GM12878 (cell line): ENCODE measurements at regions not wholly inside any gene's neighbourhood (a gene's known extent, or its start where the extent isn't known, plus 50 kb on each side); places are given as distances from the start of the nearest gene placed in this dataset.

Source experiments
- ATAC-seq: fragments of 200-7000 bp; cut with Tn5 transposase; 3 replicates; pipeline ENCODE4 v1.9.1; 2020; ENCODE audit warnings: mild to moderate bottlenecking, moderate library complexity
- BruUV-seq: library from RNA; stranded (reverse); fragments of 400-500 nt; replicated peaks from 2 replicates; lab custom pipeline; 2021; lab: Mats Ljungman, UMichigan
- CTCF ChIA-PET: fragments of 300-600 bp; sonication (Branson Sonifier 250); formaldehyde crosslinking; extraction: SDS; loops from one replicate; lab custom pipeline; 2021; ENCODE audit warnings: inconsistent platforms; lab: Yijun Ruan, JAX
- POLR2A ChIA-PET: fragments of 350-600 bp; formaldehyde crosslinking; extraction: SDS; loops from one replicate; lab custom pipeline; 2021; ENCODE audit warnings: inconsistent platforms; lab: Charles Lee
- RAD21 ChIA-PET: fragments of 300-600 bp; sonication (Branson Sonifier 250); formaldehyde crosslinking; loops from one replicate; lab custom pipeline; 2023; ENCODE audit warnings: antibody characterized with exemption; ENCODE audit not compliant: unreplicated experiment; lab: Charles Lee
- SMC1A ChIA-PET: fragments of 300-600 bp; sonication (Branson Sonifier 250); formaldehyde crosslinking; loops from one replicate; lab custom pipeline; 2023; ENCODE audit not compliant: unreplicated experiment, uncharacterized antibody; lab: Charles Lee
- DNase-seq: peaks from one replicate; pipeline ENCODE4 v3.0.0-alpha.2; 2011; ENCODE audit warnings: low read depth, low spot score
- FAIRE-seq: peaks from 3 replicates; lab custom pipeline; 2011; peaks lifted over from hg19 to GRCh38; lab: Jason Lieb, UNC
- H2AFZ ChIP-seq: 2 replicates; pipeline ENCODE4 v1.6.0; 2011; ENCODE audit warnings: low read depth, low read length, control low read depth; ENCODE audit not compliant: control insufficient read depth
- H3K27ac ChIP-seq: 2 replicates; pipeline ENCODE4 v1.5.1; 2011; ENCODE audit warnings: control low read depth; ENCODE audit not compliant: control insufficient read depth, insufficient read depth
- H3K27me3 ChIP-seq, 2 experiments: replicated peaks in 1 of 2; 2 replicates each; pipeline versions ENCODE4 v1.6.0 to v1.6.1; 2011; ENCODE audit warnings: low read length in 1 of 2; ENCODE audit not compliant: control insufficient read depth in 2 of 2, insufficient read depth in 2 of 2
- H3K36me3 ChIP-seq, 2 experiments: 2 replicates each; pipeline ENCODE4 v1.5.1; 2011; ENCODE audit warnings: low read length in 1 of 2; ENCODE audit not compliant: control insufficient read depth in 2 of 2, insufficient read depth in 2 of 2
- H3K4me1 ChIP-seq: 2 replicates; pipeline ENCODE4 v1.6.1; 2011; ENCODE audit warnings: mild to moderate bottlenecking, low read length, moderate library complexity, mixed read lengths; ENCODE audit not compliant: control insufficient read depth, insufficient read depth
- H3K4me2 ChIP-seq: 2 replicates; pipeline ENCODE4 v1.6.0; 2011; ENCODE audit warnings: control low read depth; ENCODE audit not compliant: control insufficient read depth, insufficient read depth
- H3K4me3 ChIP-seq: fragments of 200-600 bp; sonication (generic); 2 replicates; pipeline ENCODE4 v1.5.1; 2016
- H3K79me2 ChIP-seq: 2 replicates; pipeline ENCODE4 v1.6.0; 2011; ENCODE audit warnings: low read length; ENCODE audit not compliant: control insufficient read depth, insufficient read depth
- H3K9ac ChIP-seq: 2 replicates; pipeline ENCODE4 v1.8.0; 2011; ENCODE audit warnings: low read length, control low read depth, mixed read lengths; ENCODE audit not compliant: control insufficient read depth, insufficient read depth
- H3K9me3 ChIP-seq: replicated peaks from 3 replicates; pipeline ENCODE4 v1.5.1; 2011; ENCODE audit warnings: mild to moderate bottlenecking, low read length; ENCODE audit not compliant: control insufficient read depth, insufficient read depth
- H4K20me1 ChIP-seq: 2 replicates; pipeline ENCODE4 v1.6.0; 2011; ENCODE audit not compliant: control insufficient read depth, insufficient read depth
- ATF2 ChIP-seq: IDR thresholded peaks from 2 replicates; pipeline ENCODE4 v1.6.1; 2012; ENCODE audit warnings: low read length, inconsistent platforms
- CHD1 ChIP-seq: IDR thresholded peaks from 2 replicates; pipeline ENCODE4 v1.6.1; 2012; ENCODE audit warnings: low read depth, low read length, improper control_type of control experiment
- ETV6 ChIP-seq, 2 experiments: fragments of 450-650 bp in 1 of 2; IDR thresholded peaks in 1 of 2; conservative IDR thresholded peaks in 1 of 2; 2 replicates each; pipeline ENCODE4 v1.6.1; 2014; ENCODE audit warnings: antibody characterized with exemption in 1 of 2, borderline replicate concordance in 1 of 2, low read depth in 1 of 2, mild to moderate bottlenecking in 1 of 2, moderate library complexity in 1 of 2
- GATAD2B ChIP-seq: fragments of 450-650 bp; conservative IDR thresholded peaks from 2 replicates; pipeline ENCODE4 v1.6.1; 2017; ENCODE audit warnings: low read depth, mild to moderate bottlenecking, moderate library complexity
- IKZF1 ChIP-seq: fragments of 450-650 bp; conservative IDR thresholded peaks from 2 replicates; pipeline ENCODE4 v1.6.1; 2017; ENCODE audit warnings: antibody characterized with exemption, mild to moderate bottlenecking
- IRF4 ChIP-seq: IDR thresholded peaks from 2 replicates; pipeline ENCODE4 v1.6.1; 2011; ENCODE audit warnings: low read depth, low read length
- MYC ChIP-seq: IDR thresholded peaks from 2 replicates; pipeline ENCODE4 v1.6.1; 2011; ENCODE audit warnings: mild to moderate bottlenecking, low read length, moderate library complexity, inconsistent platforms; ENCODE audit not compliant: insufficient read depth, insufficient replicate concordance, insufficient read length, severe bottlenecking
- NFIC ChIP-seq: IDR thresholded peaks from 2 replicates; pipeline ENCODE4 v1.6.1; 2012; ENCODE audit warnings: low read depth, mild to moderate bottlenecking, inconsistent platforms, low read length, moderate library complexity
- NRF1 ChIP-seq: conservative IDR thresholded peaks from 2 replicates; pipeline ENCODE4 v1.6.1; 2011; ENCODE audit warnings: mild to moderate bottlenecking, low read depth, low read length, improper control_type of control experiment
- RBBP5 ChIP-seq: fragments of 200-600 bp; sonication (generic); conservative IDR thresholded peaks from 2 replicates; pipeline ENCODE4 v1.6.1; 2016
- RFX5 ChIP-seq: IDR thresholded peaks from 2 replicates; pipeline ENCODE4 v1.6.1; 2011; ENCODE audit warnings: low read depth, low read length, improper control_type of control experiment
- SMAD1 ChIP-seq: fragments of 450-650 bp; IDR thresholded peaks from 2 replicates; pipeline ENCODE4 v1.6.1; 2018; ENCODE audit warnings: mild to moderate bottlenecking, low read depth; ENCODE audit not compliant: partially characterized antibody
- SP1 ChIP-seq: IDR thresholded peaks from one replicate; pipeline ENCODE4 v1.6.1; 2011; ENCODE audit warnings: low read depth, low read length
- WGBS: methylation state at CpG from one replicate; pipeline ENCODE4 v1.1.6; 2016; ENCODE audit warnings: low lambda C conversion rate; ENCODE audit not compliant: insufficient replicate concordance, insufficient coverage; ENCODE audit errors: missing lambda C conversion rate; 5-methylcytosine and 5-hydroxymethylcytosine counted together
- in situ Hi-C: fragments of 300-500 bp; cut with MboI; formaldehyde crosslinking; loops from 9 replicates; pipeline ENCODE4 v1.14.3; 2018; ENCODE audit warnings: mixed read lengths
- intact Hi-C: fragments of 100-400 bp; cut with micrococcal nuclease; formaldehyde crosslinking; loops from one replicate; pipeline ENCODE4 v1.14.2; 2022; ENCODE audit not compliant: unreplicated experiment
- TF ChIP-seq, protein P1 (sequence below): IDR thresholded peaks from 2 replicates; pipeline ENCODE4 v1.6.1; 2012; ENCODE audit warnings: low read depth, low read length, improper control_type of control experiment
- TF ChIP-seq, protein P2 (sequence below): fragments of 450-650 bp; IDR thresholded peaks from 2 replicates; pipeline ENCODE4 v1.6.1; 2017; ENCODE audit warnings: mild to moderate bottlenecking, moderate library complexity
- TF ChIP-seq, protein P3 (sequence below): fragments of 450-650 bp; IDR thresholded peaks from 2 replicates; pipeline ENCODE4 v1.6.1; 2017; ENCODE audit warnings: mild to moderate bottlenecking, low read depth, inconsistent platforms; ENCODE audit not compliant: poor library complexity, severe bottlenecking

DNA sequence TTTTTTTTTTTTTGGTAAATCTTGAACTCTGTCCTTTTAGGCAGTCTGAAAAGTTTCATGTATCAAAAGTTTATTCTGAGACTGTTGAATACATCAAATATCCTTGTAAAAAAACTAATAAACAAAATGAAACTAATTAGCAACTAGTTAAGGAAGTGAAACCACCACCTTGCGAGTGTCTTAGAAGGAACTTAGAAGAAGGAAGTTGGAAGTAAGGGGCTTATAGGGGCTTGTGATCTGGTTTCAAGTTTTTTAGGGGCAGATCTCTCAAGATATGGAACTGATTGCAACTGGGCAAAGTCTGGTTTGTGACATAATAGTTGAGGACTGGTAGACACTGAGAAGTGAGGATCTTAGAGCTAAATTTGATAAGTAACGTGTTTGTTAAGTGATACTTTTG is 748.8 kb downstream of the C12orf50 start:
- no peak overlapping the region for H3K4me3 ChIP-seq
- H3K9ac ChIP-seq = no peak overlapping the region
- no peaks in the 10 kb centered on the region for H4K20me1 ChIP-seq
- ChIA-PET POLR2A (no interaction called here), RAD21 (no interaction called here), CTCF (no interaction called here), SMC1A (interaction anchor here (0.6 kb wide), 1 partner anchor 376 kb away, joined by 3 read pairs; no protein-coding TSS in a partner anchor)
- intact Hi-C loops (no loop called here), in situ Hi-C loops (no loop called here)
- ATAC-seq = peak; percentile 96
- peak; percentile 21 for DNase-seq
- peak overlapping the region; percentile 58 for H3K4me2 ChIP-seq
- H3K9me3 ChIP-seq = no peaks in the 10 kb centered on the region
- no peaks in the 10 kb centered on the region for H3K27me3 ChIP-seq
- FAIRE-seq = peak; percentile 47
- H3K79me2 ChIP-seq = no peaks in the 10 kb centered on the region
- H3K27ac ChIP-seq = no peak overlapping the region
- BruUV-seq = no TSS peak
- no peaks in the 10 kb centered on the region for H3K36me3 ChIP-seq
- peak overlapping the region; percentile 35; the same call in 1 of the 2 replicates for H2AFZ ChIP-seq
- peaks cover 6% of the 10 kb centered on the region; the same call in 1 of the 2 replicates for H3K4me1 ChIP-seq
- 0% methylated on average over 2 of the region's 2 CpGs for WGBS
- TF ChIP-seq SP1 (no peak), RFX5 (no peak), GATAD2B (no peak), IKZF1 (peak; percentile 57), ATF2 (no peak), IRF4 (no peak), SMAD1 (no peak), RBBP5 (no peak), NFIC (no peak), MYC (no peak), CHD1 (no peak), ETV6 (conservative IDR thresholded peaks at IDR 0.05 in 1 of 2, IDR thresholded peaks at IDR 0.05 in 1 of 2; ENCODE audit: borderline replicate concordance in 1 of 2, low read depth in 1 of 2) (peak in 1 of 2 experiments; percentile 25; a peak in 1 of 4 replicates), NRF1 (no peak)
- TF ChIP-seq, protein P1, sequence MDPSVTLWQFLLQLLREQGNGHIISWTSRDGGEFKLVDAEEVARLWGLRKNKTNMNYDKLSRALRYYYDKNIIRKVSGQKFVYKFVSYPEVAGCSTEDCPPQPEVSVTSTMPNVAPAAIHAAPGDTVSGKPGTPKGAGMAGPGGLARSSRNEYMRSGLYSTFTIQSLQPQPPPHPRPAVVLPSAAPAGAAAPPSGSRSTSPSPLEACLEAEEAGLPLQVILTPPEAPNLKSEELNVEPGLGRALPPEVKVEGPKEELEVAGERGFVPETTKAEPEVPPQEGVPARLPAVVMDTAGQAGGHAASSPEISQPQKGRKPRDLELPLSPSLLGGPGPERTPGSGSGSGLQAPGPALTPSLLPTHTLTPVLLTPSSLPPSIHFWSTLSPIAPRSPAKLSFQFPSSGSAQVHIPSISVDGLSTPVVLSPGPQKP = no peak
- TF ChIP-seq, protein P2, sequence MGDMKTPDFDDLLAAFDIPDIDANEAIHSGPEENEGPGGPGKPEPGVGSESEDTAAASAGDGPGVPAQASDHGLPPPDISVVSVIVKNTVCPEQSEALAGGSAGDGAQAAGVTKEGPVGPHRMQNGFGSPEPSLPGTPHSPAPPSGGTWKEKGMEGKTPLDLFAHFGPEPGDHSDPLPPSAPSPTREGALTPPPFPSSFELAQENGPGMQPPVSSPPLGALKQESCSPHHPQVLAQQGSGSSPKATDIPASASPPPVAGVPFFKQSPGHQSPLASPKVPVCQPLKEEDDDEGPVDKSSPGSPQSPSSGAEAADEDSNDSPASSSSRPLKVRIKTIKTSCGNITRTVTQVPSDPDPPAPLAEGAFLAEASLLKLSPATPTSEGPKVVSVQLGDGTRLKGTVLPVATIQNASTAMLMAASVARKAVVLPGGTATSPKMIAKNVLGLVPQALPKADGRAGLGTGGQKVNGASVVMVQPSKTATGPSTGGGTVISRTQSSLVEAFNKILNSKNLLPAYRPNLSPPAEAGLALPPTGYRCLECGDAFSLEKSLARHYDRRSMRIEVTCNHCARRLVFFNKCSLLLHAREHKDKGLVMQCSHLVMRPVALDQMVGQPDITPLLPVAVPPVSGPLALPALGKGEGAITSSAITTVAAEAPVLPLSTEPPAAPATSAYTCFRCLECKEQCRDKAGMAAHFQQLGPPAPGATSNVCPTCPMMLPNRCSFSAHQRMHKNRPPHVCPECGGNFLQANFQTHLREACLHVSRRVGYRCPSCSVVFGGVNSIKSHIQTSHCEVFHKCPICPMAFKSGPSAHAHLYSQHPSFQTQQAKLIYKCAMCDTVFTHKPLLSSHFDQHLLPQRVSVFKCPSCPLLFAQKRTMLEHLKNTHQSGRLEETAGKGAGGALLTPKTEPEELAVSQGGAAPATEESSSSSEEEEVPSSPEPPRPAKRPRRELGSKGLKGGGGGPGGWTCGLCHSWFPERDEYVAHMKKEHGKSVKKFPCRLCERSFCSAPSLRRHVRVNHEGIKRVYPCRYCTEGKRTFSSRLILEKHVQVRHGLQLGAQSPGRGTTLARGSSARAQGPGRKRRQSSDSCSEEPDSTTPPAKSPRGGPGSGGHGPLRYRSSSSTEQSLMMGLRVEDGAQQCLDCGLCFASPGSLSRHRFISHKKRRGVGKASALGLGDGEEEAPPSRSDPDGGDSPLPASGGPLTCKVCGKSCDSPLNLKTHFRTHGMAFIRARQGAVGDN = no peak
- TF ChIP-seq, protein P3, sequence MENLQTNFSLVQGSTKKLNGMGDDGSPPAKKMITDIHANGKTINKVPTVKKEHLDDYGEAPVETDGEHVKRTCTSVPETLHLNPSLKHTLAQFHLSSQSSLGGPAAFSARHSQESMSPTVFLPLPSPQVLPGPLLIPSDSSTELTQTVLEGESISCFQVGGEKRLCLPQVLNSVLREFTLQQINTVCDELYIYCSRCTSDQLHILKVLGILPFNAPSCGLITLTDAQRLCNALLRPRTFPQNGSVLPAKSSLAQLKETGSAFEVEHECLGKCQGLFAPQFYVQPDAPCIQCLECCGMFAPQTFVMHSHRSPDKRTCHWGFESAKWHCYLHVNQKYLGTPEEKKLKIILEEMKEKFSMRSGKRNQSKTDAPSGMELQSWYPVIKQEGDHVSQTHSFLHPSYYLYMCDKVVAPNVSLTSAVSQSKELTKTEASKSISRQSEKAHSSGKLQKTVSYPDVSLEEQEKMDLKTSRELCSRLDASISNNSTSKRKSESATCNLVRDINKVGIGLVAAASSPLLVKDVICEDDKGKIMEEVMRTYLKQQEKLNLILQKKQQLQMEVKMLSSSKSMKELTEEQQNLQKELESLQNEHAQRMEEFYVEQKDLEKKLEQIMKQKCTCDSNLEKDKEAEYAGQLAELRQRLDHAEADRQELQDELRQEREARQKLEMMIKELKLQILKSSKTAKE = no peak
